ENCODE measurements at regions not wholly inside any gene's neighbourhood (a gene's known extent, or its start where the extent isn't known, plus 50 kb on each side); places are given as distances from the start of the nearest gene placed in this dataset.

DNA sequence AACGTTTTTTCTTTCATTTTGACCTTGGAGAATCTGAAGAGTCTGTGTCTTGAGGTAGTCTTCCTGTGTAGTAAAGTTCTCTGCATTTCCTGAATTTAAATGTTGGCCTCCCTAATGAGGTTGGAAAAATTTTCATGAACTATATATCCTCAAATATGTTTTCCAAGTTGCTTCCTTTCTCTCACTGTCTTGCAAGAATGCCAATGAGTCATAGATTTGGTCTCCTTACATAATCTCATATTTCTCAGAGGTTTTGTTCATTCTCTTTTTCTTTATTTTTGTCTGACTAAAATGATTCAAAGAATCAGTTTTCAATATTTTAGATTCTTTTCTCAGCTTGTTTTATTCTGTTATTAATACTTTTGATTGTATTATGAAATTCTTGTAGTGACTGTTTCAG, 87.6 kb downstream of the DRAM2 start:
- TF ChIP-seq, protein P1, sequence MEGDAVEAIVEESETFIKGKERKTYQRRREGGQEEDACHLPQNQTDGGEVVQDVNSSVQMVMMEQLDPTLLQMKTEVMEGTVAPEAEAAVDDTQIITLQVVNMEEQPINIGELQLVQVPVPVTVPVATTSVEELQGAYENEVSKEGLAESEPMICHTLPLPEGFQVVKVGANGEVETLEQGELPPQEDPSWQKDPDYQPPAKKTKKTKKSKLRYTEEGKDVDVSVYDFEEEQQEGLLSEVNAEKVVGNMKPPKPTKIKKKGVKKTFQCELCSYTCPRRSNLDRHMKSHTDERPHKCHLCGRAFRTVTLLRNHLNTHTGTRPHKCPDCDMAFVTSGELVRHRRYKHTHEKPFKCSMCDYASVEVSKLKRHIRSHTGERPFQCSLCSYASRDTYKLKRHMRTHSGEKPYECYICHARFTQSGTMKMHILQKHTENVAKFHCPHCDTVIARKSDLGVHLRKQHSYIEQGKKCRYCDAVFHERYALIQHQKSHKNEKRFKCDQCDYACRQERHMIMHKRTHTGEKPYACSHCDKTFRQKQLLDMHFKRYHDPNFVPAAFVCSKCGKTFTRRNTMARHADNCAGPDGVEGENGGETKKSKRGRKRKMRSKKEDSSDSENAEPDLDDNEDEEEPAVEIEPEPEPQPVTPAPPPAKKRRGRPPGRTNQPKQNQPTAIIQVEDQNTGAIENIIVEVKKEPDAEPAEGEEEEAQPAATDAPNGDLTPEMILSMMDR (conservative IDR thresholded peaks at IDR 0.05 in 1 of 2, IDR thresholded peaks at IDR 0.05 in 1 of 2; ENCODE audit: extremely low read depth in 1 of 2, insufficient read depth in 1 of 2, low read depth in 1 of 2, low read length in 2 of 2) = no peak
- TF ChIP-seq EZH2 (IDR thresholded peaks at IDR 0.05; ENCODE audit: borderline replicate concordance, low read length) = no peak

All from mammary epithelial cell (primary cell).